HG02938 (cell line): ENCODE measurements at regions not wholly inside any gene's neighbourhood (a gene's known extent, or its start where the extent isn't known, plus 50 kb on each side); places are given as distances from the start of the nearest gene placed in this dataset.

Experiments used
- ATAC-seq: cut with Tn5 transposase; IDR thresholded peaks from one replicate; pipeline ENCODE4 v1.9.1; 2021; ENCODE audit warnings: mild to moderate bottlenecking, moderate library complexity; ENCODE audit not compliant: unreplicated experiment

- ATAC-seq: no peak
Observed at GRCh38 chrX:39736216-39737211, 361.2 kb downstream of the BCOR start.

GRCh38 chrX:39739585-39739984, 358.2 kb downstream of the BCOR start:
- no peak for ATAC-seq

DNA sequence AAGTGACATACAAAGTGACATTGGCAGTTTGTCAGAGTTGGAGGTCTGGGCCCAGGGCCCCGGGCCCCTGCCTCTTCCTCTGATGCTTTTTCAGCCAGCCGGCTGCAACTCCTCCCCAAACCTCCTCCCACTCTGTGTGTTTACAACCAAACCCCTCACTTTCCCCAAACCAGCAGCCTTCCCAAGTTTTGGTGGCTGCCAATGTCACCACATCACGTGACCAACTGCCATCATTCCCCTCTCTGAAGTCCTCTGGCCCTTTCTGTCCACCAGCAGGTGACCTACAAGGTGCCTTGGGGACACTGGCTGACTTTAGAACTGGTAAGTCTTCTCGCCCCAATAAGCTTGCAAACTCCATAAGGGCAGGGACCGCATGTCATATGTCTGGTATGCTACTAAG, 357.7 kb downstream of the BCOR start:
- no peak for ATAC-seq

DNA sequence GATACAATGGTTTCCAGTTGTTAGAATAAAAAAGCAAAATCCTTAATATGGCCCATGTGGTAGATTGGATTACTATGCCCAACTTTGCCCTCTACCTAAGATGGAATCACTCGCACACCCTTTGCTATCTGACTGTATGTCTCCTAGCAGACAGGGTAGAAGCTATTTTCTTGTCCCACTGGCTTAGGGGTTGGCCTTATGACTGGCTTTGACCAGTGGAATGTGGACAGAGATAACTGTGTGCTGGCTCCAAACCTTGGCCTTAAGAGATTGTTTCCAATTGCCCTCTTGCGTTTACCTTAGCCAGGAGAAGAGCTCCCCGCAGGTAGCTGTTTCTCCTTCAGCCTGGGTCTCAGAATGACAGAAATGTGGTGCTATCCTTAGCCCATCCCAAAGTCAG, 355.9 kb downstream of the BCOR start:
- no peak for ATAC-seq

GRCh38 chrX:39745818-39746217, 351.9 kb downstream of the BCOR start:
- no peak for ATAC-seq

DNA sequence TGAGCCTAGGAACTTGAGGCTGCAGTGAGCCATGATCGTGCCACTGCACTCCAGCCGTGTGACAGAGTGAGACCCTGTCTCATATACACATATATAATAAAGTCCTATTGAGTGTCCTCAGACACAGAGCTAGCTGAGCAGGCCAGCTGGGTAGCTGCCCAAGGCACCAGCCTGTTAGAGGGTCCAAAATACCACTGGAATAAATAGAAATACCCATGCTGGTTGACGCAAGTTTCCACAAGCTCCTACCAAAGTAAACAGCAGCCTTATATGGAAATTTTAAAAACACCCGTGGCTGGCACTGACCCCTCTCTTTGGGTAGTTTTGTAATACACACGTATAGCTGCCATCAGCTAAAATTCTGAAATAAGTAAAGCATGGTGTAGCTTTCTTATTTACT, 348.6 kb downstream of the BCOR start:
- no peak for ATAC-seq

DNA sequence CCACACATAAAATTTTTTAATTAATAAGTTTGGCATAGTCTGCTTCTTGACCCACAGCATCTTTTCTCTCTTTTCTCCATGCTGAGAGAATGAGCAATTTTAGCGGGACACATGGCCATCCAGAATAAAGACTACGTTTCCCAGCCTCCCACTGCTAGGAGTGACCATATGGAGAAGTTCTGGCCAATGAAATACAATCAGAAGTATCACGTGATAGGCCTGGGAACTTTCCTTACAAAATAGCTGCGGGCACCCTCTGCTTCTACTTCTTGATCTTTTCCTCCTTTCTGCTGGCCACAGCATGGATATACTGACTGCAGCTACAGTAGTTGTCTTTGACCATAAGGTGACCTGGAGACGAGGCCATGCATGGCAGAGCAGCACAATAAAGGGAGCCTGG, 348.0 kb downstream of the BCOR start:
- ATAC-seq: no peak

DNA sequence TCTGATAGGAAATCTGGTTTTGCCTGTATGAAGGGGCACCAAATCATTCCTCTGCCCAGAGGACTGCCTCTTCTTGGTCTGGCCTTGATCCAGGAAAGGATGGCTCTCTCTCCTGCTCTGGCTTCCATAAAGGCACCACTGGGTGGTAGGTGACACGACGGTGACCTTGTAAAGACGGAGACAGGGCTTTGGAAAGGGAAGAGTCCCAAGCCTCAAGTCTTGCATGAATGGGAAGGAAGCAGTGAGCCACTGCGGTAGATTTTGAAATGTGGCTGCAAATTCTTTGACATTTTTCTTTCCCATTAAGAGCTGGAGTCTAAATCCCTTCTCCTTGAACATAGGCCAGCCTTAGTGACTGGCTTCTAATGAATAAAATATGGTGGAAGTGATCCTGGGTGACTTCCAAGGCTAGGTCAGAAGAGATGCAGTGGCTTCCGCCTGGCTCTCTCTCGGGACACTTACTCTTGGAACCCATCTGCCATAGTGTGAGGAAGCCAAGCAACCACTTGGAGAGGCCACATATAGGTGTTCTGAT, 347.4 kb downstream of the BCOR start:
- no peak for ATAC-seq

GRCh38 chrX:39750848-39751247, 346.9 kb downstream of the BCOR start:
- no peak for ATAC-seq

DNA sequence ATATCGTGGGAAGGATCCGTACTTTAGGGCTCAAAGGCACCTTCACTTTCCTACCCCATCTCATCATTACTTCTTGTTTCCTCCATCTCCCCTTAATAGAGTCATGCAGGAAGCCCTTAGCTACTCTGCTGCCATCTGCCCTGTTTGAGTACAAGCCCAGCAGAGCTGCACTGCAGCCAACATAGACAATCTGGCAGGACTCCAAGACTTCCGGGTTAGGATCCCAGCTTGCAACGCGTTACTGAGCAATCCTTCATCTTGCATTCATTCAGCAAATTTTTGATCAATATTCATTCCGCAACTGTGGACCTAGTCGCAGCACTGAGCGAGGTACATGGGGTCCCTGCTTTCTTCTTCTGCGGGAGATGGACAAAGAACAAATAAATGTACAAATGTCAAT, 344.9 kb downstream of the BCOR start:
- no peak for ATAC-seq

DNA sequence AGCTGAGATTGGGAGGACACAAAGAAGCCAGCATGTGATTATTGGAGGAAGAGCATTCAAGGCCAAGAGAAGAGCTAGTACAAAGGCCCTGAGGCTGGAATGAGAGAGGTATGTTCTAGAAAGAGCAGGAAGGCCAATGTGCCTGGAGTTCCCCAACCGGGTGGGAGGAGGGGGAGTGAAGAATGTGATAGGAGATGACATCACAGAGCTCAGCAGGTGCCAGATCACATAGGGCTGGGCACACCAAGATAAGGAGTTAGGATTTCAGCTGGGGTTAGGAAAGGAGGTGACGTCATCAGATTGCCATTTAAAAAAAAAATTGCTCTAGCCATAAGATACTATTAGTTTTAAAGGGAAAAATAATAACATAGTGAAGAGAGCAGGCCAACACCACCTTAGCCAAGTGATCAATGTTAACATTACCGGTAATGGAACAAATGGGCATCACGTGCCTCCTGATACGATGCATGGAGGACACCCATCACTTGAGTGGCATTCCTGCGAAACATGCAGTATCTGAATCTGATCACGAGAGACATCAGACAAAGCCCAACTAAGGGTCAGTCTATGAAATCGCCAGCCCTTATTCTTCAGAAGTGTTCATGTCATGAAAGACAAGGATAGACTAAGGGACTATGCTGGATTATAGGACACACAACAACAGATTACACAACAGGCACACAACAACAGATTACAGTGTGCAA, 344.3 kb downstream of the BCOR start:
- no peak for ATAC-seq

DNA sequence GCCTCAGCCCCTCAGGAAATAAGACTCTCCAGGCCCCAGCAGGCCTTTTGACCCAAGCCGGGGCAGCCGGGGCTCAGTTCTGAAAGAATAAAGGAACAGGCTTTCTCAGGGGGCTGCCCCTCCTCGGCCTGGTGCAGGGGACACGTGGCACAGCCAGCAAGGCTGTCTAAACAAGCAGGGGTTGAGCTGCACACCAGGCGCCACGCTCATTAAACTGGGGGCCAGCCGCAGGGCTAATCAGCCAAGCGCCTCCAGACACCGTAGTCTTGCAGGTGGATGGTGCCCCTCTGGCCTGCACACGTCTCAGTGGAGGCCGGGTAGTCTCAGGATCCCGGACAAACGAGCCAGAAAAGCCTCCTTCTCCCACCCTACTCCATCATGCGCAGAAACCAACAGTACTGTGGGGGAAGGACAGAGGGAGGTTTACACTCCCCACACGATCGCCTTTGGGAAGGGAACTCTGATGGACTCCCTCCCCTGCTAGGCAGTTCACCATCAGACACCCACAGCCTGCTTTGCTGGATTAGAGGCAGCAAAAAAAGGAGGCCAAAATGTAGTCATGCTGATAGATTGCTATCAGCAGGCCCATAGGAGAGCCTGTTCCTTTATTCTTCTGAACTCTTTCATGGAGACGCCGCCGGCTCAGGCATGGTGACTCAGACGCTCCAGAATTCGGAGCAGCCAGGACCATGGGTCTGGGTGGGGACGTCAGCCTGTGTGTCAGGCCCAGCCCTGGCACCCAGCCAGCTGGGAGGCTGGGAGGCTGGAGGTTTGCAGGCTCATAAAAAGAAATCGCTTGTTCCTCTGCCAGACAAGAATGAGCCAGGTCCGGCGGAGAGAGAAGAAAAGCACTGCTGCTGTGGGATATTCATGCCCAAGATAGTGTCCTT, 342.4 kb downstream of the BCOR start:
- no peak for ATAC-seq

DNA sequence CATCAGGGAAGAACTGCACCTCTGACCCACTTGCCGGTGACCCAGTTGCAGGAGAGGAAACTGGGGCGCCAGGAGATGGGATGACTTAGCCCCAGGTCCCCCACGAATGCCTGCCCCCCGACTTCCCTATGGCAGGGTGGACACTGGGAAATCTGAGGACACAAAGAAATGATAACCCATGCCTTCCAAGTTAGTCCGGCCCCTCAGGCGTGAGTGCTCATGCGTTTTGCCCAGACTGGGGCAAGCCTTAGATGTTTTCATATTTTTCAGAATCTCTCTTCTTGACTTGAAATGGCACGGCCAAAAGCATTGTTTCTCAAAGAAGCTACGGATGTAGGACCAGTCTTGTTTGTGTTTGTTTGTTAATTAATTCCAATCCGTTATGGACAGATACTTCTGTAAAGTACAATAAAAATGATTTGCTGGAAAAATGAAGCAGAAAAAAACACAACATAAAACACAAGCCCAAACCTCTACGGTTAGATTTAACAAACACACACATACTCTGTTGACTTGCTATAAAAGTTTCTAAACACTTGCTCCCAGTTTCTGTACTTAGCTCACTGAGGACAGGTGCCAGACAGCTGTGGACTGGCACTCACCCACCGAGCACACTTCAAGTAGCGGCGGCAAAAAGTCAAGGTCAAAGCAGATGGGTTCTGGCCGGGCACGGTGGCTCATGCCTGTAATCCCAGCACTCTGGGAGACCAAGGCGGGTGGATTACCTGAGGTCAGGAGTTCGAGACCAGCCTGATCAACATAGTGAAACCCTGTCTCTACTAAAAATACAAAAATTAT, 341.5 kb downstream of the BCOR start:
- no peak for ATAC-seq

DNA sequence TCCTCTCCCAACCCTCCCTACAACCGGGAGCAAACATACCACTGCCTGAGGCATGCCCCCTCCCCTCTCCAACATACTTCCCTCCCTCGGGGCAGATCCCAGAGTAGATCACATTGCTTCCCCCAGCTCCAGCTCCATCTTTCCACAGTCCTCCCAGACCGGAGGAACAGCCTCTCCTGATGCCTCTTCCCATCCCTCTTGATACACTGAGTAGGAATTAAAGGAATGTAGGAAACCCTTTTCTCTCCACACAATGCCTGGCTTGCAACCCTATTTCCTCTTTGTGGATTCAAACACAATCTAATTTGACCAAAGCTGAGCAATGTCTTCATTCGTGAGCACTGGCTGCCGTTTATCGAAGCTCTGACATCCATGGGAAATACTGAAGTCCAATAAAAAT, 339.8 kb downstream of the BCOR start:
- ATAC-seq: no peak

- ATAC-seq: no peak
Observed at GRCh38 chrX:39758791-39759525, 338.8 kb downstream of the BCOR start.

- ATAC-seq: no peak
Observed at GRCh38 chrX:39759526-39760224, 338.1 kb downstream of the BCOR start.

GRCh38 chrX:39760930-39761329, 336.8 kb downstream of the BCOR start:
- ATAC-seq: no peak

DNA sequence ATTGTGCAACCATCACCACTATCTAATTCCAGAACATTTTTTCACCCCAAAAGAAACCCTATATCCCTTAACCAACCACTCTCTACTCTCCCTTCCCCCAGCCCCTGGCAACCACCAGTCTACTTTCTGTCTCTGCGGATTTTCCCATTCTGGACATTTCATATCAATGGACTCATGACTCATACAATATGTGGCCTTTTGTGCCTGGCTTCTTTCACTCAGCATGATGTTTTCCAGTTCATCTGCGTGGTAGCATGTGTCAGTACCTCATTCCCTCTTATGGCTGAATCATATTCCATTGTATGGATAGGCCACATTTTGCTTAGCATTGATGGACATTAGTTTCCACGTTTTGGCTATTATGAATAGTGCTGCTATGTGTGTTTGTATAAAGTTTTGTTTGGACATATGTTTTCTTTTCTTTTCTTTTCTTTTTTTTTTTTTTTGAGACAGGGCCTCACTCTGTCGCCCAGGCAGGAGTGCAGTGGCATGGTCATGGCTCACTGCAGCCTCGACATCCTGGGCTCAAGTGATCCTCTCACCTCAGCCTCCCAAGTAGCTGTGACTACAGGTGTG, 335.4 kb downstream of the BCOR start:
- ATAC-seq: no peak
